ENCODE measurements at regions not wholly inside any gene's neighbourhood (a gene's known extent, or its start where the extent isn't known, plus 50 kb on each side); places are given as distances from the start of the nearest gene placed in this dataset.
"Not testable (repeated sequence)": the region's sequence is repeated elsewhere in the genome, so short reads cannot be mapped to it uniquely, and the experiment has no call there.

- no peaks in the 10 kb centered on the region for H3K79me2 ChIP-seq (ENCODE audit: control insufficient read depth, insufficient read depth, low read length)
- ChIA-PET POLR2A (no interaction called here), CTCF (interaction anchor here (0.6 kb wide), 1 partner anchor 167 kb away, joined by 3 read pairs; no protein-coding TSS in a partner anchor), RAD21 (ENCODE audit: unreplicated experiment) (no interaction called here), SMC1A (ENCODE audit: uncharacterized antibody, unreplicated experiment) (no interaction called here)
- intact Hi-C loops (cut with micrococcal nuclease; ENCODE audit: unreplicated experiment): no loop called here
- H3K4me2 ChIP-seq (ENCODE audit: control insufficient read depth, insufficient read depth): no peak overlapping the region
- no peaks in the 10 kb centered on the region for H4K20me1 ChIP-seq (ENCODE audit: control insufficient read depth, insufficient read depth)
- H3K9me3 ChIP-seq (replicated peaks; ENCODE audit: control insufficient read depth, insufficient read depth, low read length): no peaks in the 10 kb centered on the region
- WGBS (ENCODE audit: insufficient coverage, insufficient replicate concordance, low lambda C conversion rate, missing lambda C conversion rate): 4% methylated on average over 1 of the region's 1 CpG
- no peak overlapping the region for H3K9ac ChIP-seq (ENCODE audit: control insufficient read depth, insufficient read depth, low read length)
- ATAC-seq: peak; percentile 61
- no peak overlapping the region for H3K4me3 ChIP-seq
- no peaks in the 10 kb centered on the region for H3K27me3 ChIP-seq (replicated peaks in 1 of 2; ENCODE audit: control insufficient read depth in 2 of 2, insufficient read depth in 2 of 2, low read length in 1 of 2)
- no peak for TF ChIP-seq PBX3 (IDR thresholded peaks at IDR 0.05; ENCODE audit: insufficient replicate concordance, low read depth, low read length)
- TF ChIP-seq NFYA (IDR thresholded peaks at IDR 0.05; ENCODE audit: borderline replicate concordance, low read depth, low read length): no peak
- TF ChIP-seq ZNF207 (IDR thresholded peaks at IDR 0.05; ENCODE audit: borderline replicate concordance): no peak
- TF ChIP-seq MYB (IDR thresholded peaks at IDR 0.05; ENCODE audit: borderline replicate concordance, low read depth, low read length): no peak
- no peak for TF ChIP-seq SMC3 (IDR thresholded peaks at IDR 0.05; ENCODE audit: borderline replicate concordance, low read length)
- no peak for TF ChIP-seq PAX8 (IDR thresholded peaks at IDR 0.05)
- no peak for TF ChIP-seq RCOR1 (conservative IDR thresholded peaks at IDR 0.05; ENCODE audit: low read depth, low read length)
- peak; percentile 39 for TF ChIP-seq JUNB (IDR thresholded peaks at IDR 0.05)
- H2AFZ ChIP-seq (ENCODE audit: control insufficient read depth, low read depth, low read length): no peak overlapping the region
- no TSS peak for BruUV-seq (replicated peaks)
- H3K36me3 ChIP-seq (ENCODE audit: control insufficient read depth in 2 of 2, insufficient read depth in 2 of 2, low read length in 1 of 2): no peaks in the 10 kb centered on the region
- in situ Hi-C loops (cut with MboI): no loop called here
- FAIRE-seq: no peak
- DNase-seq (ENCODE audit: low read depth, low spot score): no peak
- H3K27ac ChIP-seq (ENCODE audit: control insufficient read depth, insufficient read depth): no peak overlapping the region
- no peaks in the 10 kb centered on the region for H3K4me1 ChIP-seq (ENCODE audit: control insufficient read depth, insufficient read depth, low read length)
Measured at GRCh38 chr12:59055204-59055860, 135.0 kb upstream of the LRIG3 start.

GRCh38 chr12:59053266-59053899 is 133.1 kb upstream of the LRIG3 start:
- 40% methylated on average over 11 of the region's 11 CpGs for WGBS (ENCODE audit: insufficient coverage, insufficient replicate concordance, low lambda C conversion rate, missing lambda C conversion rate)
- H3K79me2 ChIP-seq (ENCODE audit: control insufficient read depth, insufficient read depth, low read length); H2AFZ ChIP-seq (ENCODE audit: control insufficient read depth, low read depth, low read length); H3K9me3 ChIP-seq (replicated peaks; ENCODE audit: control insufficient read depth, insufficient read depth, low read length); H3K27ac ChIP-seq (ENCODE audit: control insufficient read depth, insufficient read depth); H3K36me3 ChIP-seq (ENCODE audit: control insufficient read depth in 2 of 2, insufficient read depth in 2 of 2, low read length in 1 of 2); H3K4me2 ChIP-seq (ENCODE audit: control insufficient read depth, insufficient read depth); ATAC-seq; BruUV-seq (replicated peaks); H3K4me3 ChIP-seq; H3K27me3 ChIP-seq (replicated peaks in 1 of 2; ENCODE audit: control insufficient read depth in 2 of 2, insufficient read depth in 2 of 2, low read length in 1 of 2); H3K9ac ChIP-seq (ENCODE audit: control insufficient read depth, insufficient read depth, low read length); in situ Hi-C loops (cut with MboI); FAIRE-seq; CTCF ChIA-PET; DNase-seq (ENCODE audit: low read depth, low spot score); H4K20me1 ChIP-seq (ENCODE audit: control insufficient read depth, insufficient read depth); H3K4me1 ChIP-seq (ENCODE audit: control insufficient read depth, insufficient read depth, low read length); RAD21 ChIA-PET (ENCODE audit: unreplicated experiment); intact Hi-C loops (cut with micrococcal nuclease; ENCODE audit: unreplicated experiment); POLR2A ChIA-PET: not testable (repeated sequence)
- SMC1A ChIA-PET (ENCODE audit: uncharacterized antibody, unreplicated experiment): interaction anchor here (0.8 to 1.1 kb wide), 2 partner anchors 15 to 25 kb away, joined by 3 to 4 read pairs; no protein-coding TSS in a partner anchor

Measured in GM12878 (cell line).